ENCODE measurements at regions not wholly inside any gene's neighbourhood (a gene's known extent, or its start where the extent isn't known, plus 50 kb on each side); places are given as distances from the start of the nearest gene placed in this dataset.

DNA sequence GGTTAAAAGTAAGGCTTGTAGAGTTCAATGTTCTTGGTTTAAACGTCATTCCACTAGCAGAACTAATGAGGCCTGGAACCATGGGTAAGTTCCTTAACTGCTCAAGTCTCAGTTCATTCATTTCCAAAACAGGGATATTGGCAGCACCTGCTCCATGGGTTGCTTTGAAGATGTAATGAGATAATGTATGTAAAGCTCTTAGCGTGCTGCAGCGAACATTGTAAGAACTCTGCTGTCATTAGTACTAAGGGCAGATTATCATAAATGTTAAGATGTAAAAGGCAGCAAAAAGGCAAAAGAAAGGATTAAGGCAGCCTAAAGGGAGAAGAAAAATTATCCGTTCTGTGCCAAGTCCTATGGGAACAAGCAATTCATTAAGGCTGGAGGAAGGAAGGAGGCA lies 129.1 kb upstream of the NGF start:
- TF ChIP-seq ZNF677 (tag by site-specific recombination; IDR thresholded peaks at IDR 0.05) (no peak), ZNF549 (tag by site-specific recombination; IDR thresholded peaks at IDR 0.05) (no peak), ZSCAN4 (tag by site-specific recombination; IDR thresholded peaks at IDR 0.05) (no peak), ZNF221 (tag by site-specific recombination; IDR thresholded peaks at IDR 0.05; ENCODE audit: borderline replicate concordance) (no peak), ZNF518A (tag by site-specific recombination; conservative IDR thresholded peaks at IDR 0.05; ENCODE audit: low read depth) (no peak), GFI1B (tag by site-specific recombination; IDR thresholded peaks at IDR 0.05) (no peak), ZNF670 (tag by site-specific recombination; IDR thresholded peaks at IDR 0.05; ENCODE audit: low read depth) (no peak), ZFP41 (tag by site-specific recombination; IDR thresholded peaks at IDR 0.05; ENCODE audit: borderline replicate concordance) (no peak), ZNF223 (tag by site-specific recombination; IDR thresholded peaks at IDR 0.05) (no peak), ZNF830 (tag by site-specific recombination; IDR thresholded peaks at IDR 0.05; ENCODE audit: low read depth) (no peak), ZNF132 (tag by site-specific recombination; IDR thresholded peaks at IDR 0.05; ENCODE audit: borderline replicate concordance) (no peak), ZNF654 (tag by site-specific recombination; IDR thresholded peaks at IDR 0.05; ENCODE audit: low read depth) (no peak), ZNF580 (tag by site-specific recombination; IDR thresholded peaks at IDR 0.05) (no peak), ZBTB17 (tag by site-specific recombination; IDR thresholded peaks at IDR 0.05) (no peak)
- TF ChIP-seq, protein P1, sequence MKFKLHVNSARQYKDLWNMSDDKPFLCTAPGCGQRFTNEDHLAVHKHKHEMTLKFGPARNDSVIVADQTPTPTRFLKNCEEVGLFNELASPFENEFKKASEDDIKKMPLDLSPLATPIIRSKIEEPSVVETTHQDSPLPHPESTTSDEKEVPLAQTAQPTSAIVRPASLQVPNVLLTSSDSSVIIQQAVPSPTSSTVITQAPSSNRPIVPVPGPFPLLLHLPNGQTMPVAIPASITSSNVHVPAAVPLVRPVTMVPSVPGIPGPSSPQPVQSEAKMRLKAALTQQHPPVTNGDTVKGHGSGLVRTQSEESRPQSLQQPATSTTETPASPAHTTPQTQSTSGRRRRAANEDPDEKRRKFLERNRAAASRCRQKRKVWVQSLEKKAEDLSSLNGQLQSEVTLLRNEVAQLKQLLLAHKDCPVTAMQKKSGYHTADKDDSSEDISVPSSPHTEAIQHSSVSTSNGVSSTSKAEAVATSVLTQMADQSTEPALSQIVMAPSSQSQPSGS (tag by site-specific recombination; IDR thresholded peaks at IDR 0.05; ENCODE audit: low read depth) = no peak
- H3K9me3 ChIP-seq (ENCODE audit: control insufficient read depth, insufficient read depth, low read depth, low read length) = no peaks in the 10 kb centered on the region
- no peak overlapping the region for H3K27ac ChIP-seq (ENCODE audit: extremely low read depth, low read depth, low read length)
- CTCF ChIA-PET = interaction anchor here (0.6 to 10.2 kb wide), 9 partner anchors 22 to 328 kb away, joined by 3 to 179 read pairs (median 3); no protein-coding TSS in a partner anchor
- H3K4me1 ChIP-seq (ENCODE audit: control insufficient read depth, insufficient read depth, low read length) = no peaks in the 10 kb centered on the region
- no peak overlapping the region for H3K4me3 ChIP-seq (ENCODE audit: low read depth, low read length)
- H3K36me3 ChIP-seq (ENCODE audit: control insufficient read depth in 2 of 2, insufficient read depth in 1 of 2, low read length in 2 of 2) = no peaks in the 10 kb centered on the region
- POLR2A ChIA-PET = no interaction called here

DNA sequence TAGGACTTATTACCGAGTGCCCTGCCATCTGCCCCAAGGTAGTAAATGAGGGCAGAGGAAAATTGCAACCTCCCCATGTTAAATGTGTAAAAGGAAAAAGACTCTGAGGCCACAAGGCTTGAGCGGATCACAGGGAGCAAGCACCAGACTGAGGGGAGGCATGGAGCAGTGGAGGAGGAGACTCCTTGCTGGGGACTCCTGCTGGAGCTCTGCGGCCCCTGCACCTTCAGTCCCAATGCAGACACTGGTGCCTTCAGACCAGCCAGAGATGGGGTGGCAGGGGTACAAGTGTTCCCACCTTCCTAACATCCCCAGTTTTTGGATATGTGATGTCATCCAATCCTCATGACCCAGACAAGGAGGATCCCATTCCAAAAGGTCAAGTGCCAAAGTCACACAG lies 128.4 kb upstream of the NGF start:
- ChIA-PET CTCF (interaction anchor here (0.7 to 10.2 kb wide), 7 partner anchors 115 to 442 kb away, joined by 3 to 179 read pairs (median 3); no protein-coding TSS in a partner anchor), POLR2A (interaction anchor here (0.6 kb wide), 1 partner anchor 78 kb away, joined by 5 read pairs; no protein-coding TSS in a partner anchor)
- no peaks in the 10 kb centered on the region for H3K4me1 ChIP-seq (ENCODE audit: control insufficient read depth, insufficient read depth, low read length)
- no peak for TF ChIP-seq ZNF416 (tag by site-specific recombination; IDR thresholded peaks at IDR 0.05)
- TF ChIP-seq ZNF366 (tag by site-specific recombination; conservative IDR thresholded peaks at IDR 0.05) = no peak
- TF ChIP-seq ZBTB48 (tag by site-specific recombination; IDR thresholded peaks at IDR 0.05) = no peak
- no peak for TF ChIP-seq ZNF560 (tag by site-specific recombination; IDR thresholded peaks at IDR 0.05; ENCODE audit: borderline replicate concordance)
- no peak for TF ChIP-seq PATZ1 (tag by site-specific recombination; IDR thresholded peaks at IDR 0.05)
- TF ChIP-seq ZSCAN30 (tag by site-specific recombination; IDR thresholded peaks at IDR 0.05) = no peak
- no peak for TF ChIP-seq ZNF121 (tag by site-specific recombination; IDR thresholded peaks at IDR 0.05)
- H3K36me3 ChIP-seq (ENCODE audit: control insufficient read depth in 2 of 2, insufficient read depth in 1 of 2, low read length in 2 of 2) = no peaks in the 10 kb centered on the region
- no peak overlapping the region for H3K4me3 ChIP-seq (ENCODE audit: low read depth, low read length)
- H3K27ac ChIP-seq (ENCODE audit: extremely low read depth, low read depth, low read length) = no peak overlapping the region
- H3K9me3 ChIP-seq (ENCODE audit: control insufficient read depth, insufficient read depth, low read depth, low read length) = no peaks in the 10 kb centered on the region
